Tibial nerve (tissue), 4 donors: ENCODE measurements at regions not wholly inside any gene's neighbourhood (a gene's known extent, or its start where the extent isn't known, plus 50 kb on each side); places are given as distances from the start of the nearest gene placed in this dataset.

Experiments used
- CTCF ChIP-seq, 5 experiments: fragments of 200-600 bp in 3 of 5; fragments of 450-650 bp in 2 of 5; sonication (generic) in 3 of 5; IDR thresholded peaks; one replicate each; pipeline ENCODE4 v1.5.1; 2016 to 2019; ENCODE audit warnings: antibody characterized with exemption in 5 of 5, mild to moderate bottlenecking in 3 of 5, moderate library complexity in 2 of 5
- EP300 ChIP-seq, 2 donors: sonication (generic); formaldehyde crosslinking; IDR thresholded peaks; one replicate each; pipeline ENCODE4 v1.6.1; 2017; ENCODE audit warnings: antibody characterized with exemption in 2 of 2, mild to moderate bottlenecking in 1 of 2

- no peak for TF ChIP-seq CTCF (IDR thresholded peaks at IDR 0.05)
- no peak for TF ChIP-seq EP300 (IDR thresholded peaks at IDR 0.05)
Observed at GRCh38 chr4:3827616-3828492, 61.7 kb downstream of the ADRA2C start.
